ENCODE measurements at regions not wholly inside any gene's neighbourhood (a gene's known extent, or its start where the extent isn't known, plus 50 kb on each side); places are given as distances from the start of the nearest gene placed in this dataset.

GRCh38 chr13:55705526-55705925 lies 1435.2 kb upstream of the PRR20A start:
- TF ChIP-seq EP300 (IDR thresholded peaks at IDR 0.05) (no peak), CTCF (IDR thresholded peaks at IDR 0.05) (no peak)
